Superior temporal gyrus (tissue), 1 donor: ENCODE measurements at regions not wholly inside any gene's neighbourhood (a gene's known extent, or its start where the extent isn't known, plus 50 kb on each side); places are given as distances from the start of the nearest gene placed in this dataset.

ENCODE experiments used
- DNase-seq: peaks from one replicate; pipeline ENCODE4 v3.0.0-alpha.2; 2016; ENCODE audit errors: extremely low spot score

- DNase-seq = no peak
Measured at GRCh38 chr10:31263903-31264302, 55.1 kb upstream of the ZEB1 start.

GRCh38 chr10:31268444-31269303 lies 50.3 kb upstream of the ZEB1 start:
- no peak for DNase-seq
